Natural killer cell treated with Interleukin-12 subunit alpha and Interleukin-12 subunit beta and Interleukin-15 and Interleukin-18, amount 100 ng/mL, for 72 hours (primary cell): ENCODE measurements at regions not wholly inside any gene's neighbourhood (a gene's known extent, or its start where the extent isn't known, plus 50 kb on each side); places are given as distances from the start of the nearest gene placed in this dataset.
"Not testable (repeated sequence)": the region's sequence is repeated elsewhere in the genome, so short reads cannot be mapped to it uniquely, and the experiment has no call there.

Experiments used
- ATAC-seq, 2 donors: fragments of 150-1000 bp; cut with Tn5 transposase in 1 of 2; sonication (Bioruptor Pico), chemical (Tn5 transposase) in 1 of 2; 2 replicates each; pipeline ENCODE4 v1.10.0; 2021
- DNase-seq: peaks from one replicate; pipeline ENCODE4 v3.0.0; 2022; ENCODE audit warnings: low spot score
- H3K27ac Mint-ChIP-seq, 2 donors: 1 replicate in 1 of 2; 2 replicates in 1 of 2; pipeline ENCODE4 v1.8.0; 2022; ENCODE audit warnings: mixed read lengths in 2 of 2, mild to moderate bottlenecking in 1 of 2, moderate library complexity in 1 of 2
- H3K27me3 Mint-ChIP-seq, 2 donors: 1 replicate in 1 of 2; 2 replicates in 1 of 2; pipeline ENCODE4 v1.8.0; 2022; ENCODE audit warnings: mixed read lengths in 2 of 2
- H3K36me3 Mint-ChIP-seq: one replicate; pipeline ENCODE4 v1.8.0; 2022; ENCODE audit warnings: mixed read lengths
- H3K4me1 Mint-ChIP-seq, 2 donors: 1 replicate in 1 of 2; 2 replicates in 1 of 2; pipeline ENCODE4 v1.8.0; 2022; ENCODE audit warnings: low read depth in 2 of 2, mixed read lengths in 2 of 2, mild to moderate bottlenecking in 1 of 2
- H3K4me3 Mint-ChIP-seq: one replicate; pipeline ENCODE4 v1.8.0; 2022; ENCODE audit warnings: mixed read lengths
- H3K9me3 Mint-ChIP-seq: 2 replicates; pipeline ENCODE4 v1.8.0; 2022; ENCODE audit warnings: mixed read lengths

DNA sequence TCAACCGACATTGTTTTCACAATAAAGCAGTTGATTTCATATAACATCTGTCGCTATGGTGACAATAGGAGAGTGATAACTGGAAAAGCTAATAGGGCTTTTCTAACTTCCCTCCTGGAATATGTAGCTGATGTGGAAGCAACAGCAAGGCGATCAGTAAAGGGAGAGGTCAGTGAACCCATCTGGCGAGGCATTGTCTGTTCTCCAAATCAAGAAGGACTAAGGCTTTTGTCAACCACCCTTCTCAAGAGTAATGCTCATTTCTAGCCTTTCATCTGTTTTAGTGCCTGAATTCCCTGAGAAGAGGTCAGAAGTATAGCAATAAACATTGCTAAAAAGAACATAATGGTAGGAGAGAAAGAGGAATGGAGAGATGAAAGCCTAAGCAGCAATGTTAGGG is 201.3 kb downstream of the AKAP7 start:
- Mint-ChIP-seq H3K9me3 (no peaks in the 10 kb centered on the region), H3K27ac (no peak overlapping the region), H3K4me1 (peaks cover 0 to 2% of the 10 kb centered on the region in 2 donors), H3K4me3 (no peak overlapping the region), H3K36me3 (no peaks in the 10 kb centered on the region), H3K27me3 (no peaks in the 10 kb centered on the region)
- DNase-seq: no peak
- no peak for ATAC-seq

DNA sequence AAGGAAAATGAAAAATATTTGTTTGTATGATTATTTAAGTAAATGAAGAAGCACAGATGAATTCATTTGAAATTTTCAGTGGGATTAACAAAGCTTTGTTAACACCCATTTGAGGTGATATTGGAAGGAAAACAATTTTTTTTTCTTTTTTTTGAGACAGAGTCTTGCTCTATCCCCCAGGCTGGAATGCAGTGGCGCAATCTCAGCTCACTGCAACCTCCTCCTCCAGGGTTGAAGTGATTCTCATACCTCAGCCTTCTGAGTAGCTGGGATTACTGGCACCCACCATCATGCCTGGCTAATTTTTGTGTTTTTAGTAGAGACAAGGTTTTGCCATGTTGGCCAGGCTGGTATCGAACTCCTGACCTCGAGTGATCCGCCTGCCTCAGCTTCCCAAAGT is 211.6 kb downstream of the AKAP7 start:
- not testable (repeated sequence) for ATAC-seq, DNase-seq, H3K27ac Mint-ChIP-seq, H3K36me3 Mint-ChIP-seq, H3K4me1 Mint-ChIP-seq, H3K4me3 Mint-ChIP-seq, H3K27me3 Mint-ChIP-seq, H3K9me3 Mint-ChIP-seq

DNA sequence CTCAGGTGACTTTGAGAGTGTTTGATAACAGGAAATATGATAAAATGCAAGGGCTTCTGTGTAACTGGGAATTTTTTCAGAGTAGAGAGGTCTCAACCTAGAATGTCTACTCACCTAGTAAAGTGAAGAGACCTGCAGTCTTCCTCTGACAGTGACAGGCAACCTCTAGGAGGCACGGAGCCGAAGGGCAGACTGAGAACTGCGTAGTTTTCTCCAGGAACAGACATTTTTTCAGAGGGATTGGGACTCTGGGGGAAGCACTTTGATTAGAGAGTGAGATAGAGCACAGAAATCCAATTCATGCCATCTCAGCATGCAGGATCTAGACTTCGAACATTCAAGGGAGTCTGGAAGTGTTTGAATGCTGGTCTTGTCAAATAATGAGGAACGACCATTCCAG is 213.3 kb downstream of the AKAP7 start:
- Mint-ChIP-seq H3K27ac (no peak overlapping the region), H3K4me1 (no peaks in the 10 kb centered on the region), H3K36me3 (no peaks in the 10 kb centered on the region), H3K27me3 (no peaks in the 10 kb centered on the region), H3K4me3 (no peak overlapping the region), H3K9me3 (no peaks in the 10 kb centered on the region)
- no peak for ATAC-seq
- DNase-seq: no peak

DNA sequence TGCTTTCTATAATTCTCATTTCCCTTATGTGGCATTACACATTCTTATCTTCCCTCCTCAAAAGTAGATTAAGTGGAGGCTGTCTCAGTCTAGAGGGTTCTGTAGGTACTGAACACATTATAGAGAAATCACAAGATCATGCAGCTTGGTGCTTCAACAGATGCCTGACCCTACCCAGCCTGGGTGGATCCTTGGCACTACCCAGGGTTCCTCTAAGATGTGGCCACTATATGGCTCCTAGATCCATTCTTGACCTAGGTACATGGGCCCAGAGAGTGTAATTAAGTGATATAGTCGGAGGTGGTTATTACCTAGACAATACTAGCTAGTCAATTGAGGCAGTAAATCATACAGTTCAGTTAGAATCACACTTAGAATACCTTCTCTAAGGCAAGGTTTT is 213.9 kb downstream of the AKAP7 start:
- Mint-ChIP-seq H3K27me3 (no peaks in the 10 kb centered on the region), H3K36me3 (no peaks in the 10 kb centered on the region), H3K4me1 (no peaks in the 10 kb centered on the region), H3K4me3 (no peak overlapping the region), H3K27ac (no peak overlapping the region), H3K9me3 (no peaks in the 10 kb centered on the region)
- ATAC-seq (peak in 1 of 2 donors; percentile 52), DNase-seq (no peak)

DNA sequence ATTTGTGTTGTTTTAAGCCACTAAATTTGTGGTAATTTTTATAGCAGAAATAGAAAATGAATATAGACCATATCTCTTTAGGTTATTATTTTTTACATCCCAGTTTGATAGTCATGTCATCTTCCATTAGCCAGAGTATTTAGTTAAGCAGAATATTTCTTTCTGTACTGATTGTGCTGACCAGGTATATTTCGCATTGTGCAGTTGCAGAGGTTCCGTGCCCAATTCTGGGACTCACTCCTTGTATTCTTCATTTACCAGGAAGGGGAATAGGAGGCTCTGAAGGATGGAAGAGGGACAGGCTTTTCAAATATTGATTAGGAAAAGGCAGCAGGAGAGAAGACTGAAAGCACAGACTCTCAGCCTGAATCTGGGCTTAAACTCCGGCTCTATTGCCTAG is 217.8 kb downstream of the AKAP7 start:
- no peaks in the 10 kb centered on the region for H3K9me3 Mint-ChIP-seq
- H3K4me1 Mint-ChIP-seq: no peaks in the 10 kb centered on the region
- H3K4me3 Mint-ChIP-seq: no peak overlapping the region
- H3K27me3 Mint-ChIP-seq: no peaks in the 10 kb centered on the region
- no peaks in the 10 kb centered on the region for H3K36me3 Mint-ChIP-seq
- no peak overlapping the region for H3K27ac Mint-ChIP-seq
- DNase-seq (no peak), ATAC-seq (no peak)

DNA sequence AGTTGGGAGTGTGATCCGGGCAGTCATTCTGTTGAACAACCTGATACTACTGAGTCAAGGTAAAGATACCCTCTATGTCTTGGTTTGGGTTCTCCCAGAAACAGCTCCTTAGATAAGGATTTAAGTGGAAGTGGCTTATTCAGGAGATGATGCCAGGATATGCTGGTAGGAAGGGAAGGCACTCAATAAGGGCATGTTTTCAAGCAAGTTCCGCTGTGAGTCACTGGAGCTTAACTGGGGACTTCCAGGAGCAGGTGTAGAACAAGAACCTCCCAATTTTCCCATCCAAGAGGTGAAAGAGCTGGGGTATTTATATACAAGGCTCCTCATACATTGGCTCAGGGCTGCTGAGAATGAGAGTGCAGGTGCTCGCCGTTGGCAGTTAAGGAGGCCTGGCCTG is 218.6 kb downstream of the AKAP7 start:
- no peaks in the 10 kb centered on the region for H3K36me3 Mint-ChIP-seq
- H3K9me3 Mint-ChIP-seq: no peaks in the 10 kb centered on the region
- no peaks in the 10 kb centered on the region for H3K27me3 Mint-ChIP-seq
- H3K27ac Mint-ChIP-seq: no peak overlapping the region
- H3K4me1 Mint-ChIP-seq: no peaks in the 10 kb centered on the region
- no peak overlapping the region for H3K4me3 Mint-ChIP-seq
- ATAC-seq (no peak), DNase-seq (no peak)

DNA sequence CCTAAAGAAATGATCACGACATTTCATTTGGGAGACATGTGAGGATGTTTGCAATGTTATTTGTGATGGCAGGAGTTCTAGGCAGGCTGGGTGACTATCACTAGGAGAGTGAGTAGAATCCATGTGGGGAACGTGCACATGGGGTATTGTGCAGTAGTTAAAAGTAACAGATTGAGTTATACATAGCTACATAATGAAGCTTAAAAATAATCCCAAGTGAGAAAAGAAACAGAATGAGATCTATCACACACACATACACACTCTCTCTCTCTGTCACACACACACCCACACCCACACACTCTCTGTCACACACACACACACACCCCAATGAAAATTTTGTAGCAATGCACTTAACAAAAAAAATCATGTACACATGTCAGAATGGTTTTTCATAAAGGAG is 218.7 kb upstream of the ARG1 start:
- H3K4me3 Mint-ChIP-seq: no peak overlapping the region

DNA sequence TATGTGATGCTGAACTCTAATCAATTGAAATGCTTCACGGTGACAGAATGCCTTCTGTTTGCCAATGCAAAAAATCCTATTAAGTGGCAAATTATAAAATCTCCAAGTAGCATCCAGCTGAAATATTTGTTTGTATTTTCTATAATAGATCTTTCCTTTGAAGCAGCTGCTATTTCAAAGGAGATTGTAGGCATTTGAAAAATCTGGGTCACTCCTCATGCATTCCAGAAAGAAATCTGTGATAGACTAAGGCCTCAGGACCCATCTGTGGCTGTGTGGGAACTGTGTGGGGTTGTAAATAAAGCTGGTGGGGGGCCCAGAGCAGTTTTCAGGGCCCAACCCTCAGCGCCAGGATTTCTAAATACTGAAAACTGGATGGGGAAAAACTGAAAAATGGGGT is 216.9 kb upstream of the ARG1 start:
- Mint-ChIP-seq H3K9me3 (no peaks in the 10 kb centered on the region), H3K4me1 (no peaks in the 10 kb centered on the region), H3K27ac (no peak overlapping the region), H3K4me3 (no peak overlapping the region), H3K36me3 (no peaks in the 10 kb centered on the region), H3K27me3 (no peaks in the 10 kb centered on the region)
- no peak for ATAC-seq
- DNase-seq: no peak

More for the DNA sequence above, 218.7 kb upstream of the ARG1 start:
- Mint-ChIP-seq H3K36me3 (no peaks in the 10 kb centered on the region), H3K27me3 (no peaks in the 10 kb centered on the region), H3K27ac (no peak overlapping the region), H3K4me1 (no peaks in the 10 kb centered on the region), H3K9me3 (no peaks in the 10 kb centered on the region)
- ATAC-seq: no peak
- no peak for DNase-seq

DNA sequence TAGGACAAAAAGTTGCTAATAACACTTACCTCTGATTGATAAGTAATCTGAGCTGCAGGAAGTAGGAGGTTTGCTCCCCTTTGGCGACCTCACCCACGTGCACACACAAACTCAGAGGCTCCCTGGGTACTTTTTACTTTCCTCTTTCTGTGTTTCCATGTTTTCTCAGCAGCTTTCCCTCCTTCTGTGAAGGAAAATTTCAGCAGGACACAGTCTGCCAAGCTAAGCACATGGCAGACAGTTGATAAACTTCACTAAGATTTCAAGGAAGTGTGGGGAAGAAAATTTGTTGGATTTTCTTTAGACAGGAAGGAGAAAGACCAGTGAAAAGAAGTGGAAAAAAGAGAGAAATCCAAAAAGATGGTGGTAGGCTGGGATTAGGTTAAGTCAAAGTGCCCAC is 215.5 kb upstream of the ARG1 start:
- ATAC-seq (no peak), DNase-seq (no peak)
- H3K4me3 Mint-ChIP-seq: no peak overlapping the region

DNA sequence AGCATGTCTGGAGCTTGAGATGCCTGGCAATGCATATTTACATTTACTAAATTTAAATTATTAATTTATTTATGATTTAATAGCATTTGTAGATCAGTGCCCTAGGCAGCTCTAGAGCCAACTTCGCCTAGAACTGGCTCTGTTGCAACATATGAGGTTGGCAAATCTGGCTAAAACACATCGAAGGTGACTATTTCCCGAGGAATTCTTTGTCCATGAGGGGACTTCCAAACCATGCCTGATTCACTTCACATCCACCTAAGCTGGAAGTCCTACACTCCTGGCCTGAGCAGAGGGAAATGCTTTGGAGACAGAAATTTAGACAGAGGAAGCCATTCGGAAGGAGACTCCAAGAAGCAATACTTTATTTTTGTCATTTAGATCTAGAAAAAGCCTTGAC is 211.0 kb upstream of the ARG1 start:
- Mint-ChIP-seq H3K27ac (no peak overlapping the region), H3K4me3 (no peak overlapping the region), H3K4me1 (peaks cover 0 to 6% of the 10 kb centered on the region in 2 donors), H3K9me3 (no peaks in the 10 kb centered on the region), H3K36me3 (no peaks in the 10 kb centered on the region), H3K27me3 (peaks cover 0 to 6% of the 10 kb centered on the region in 2 donors)
- ATAC-seq: no peak
- no peak for DNase-seq

More for the DNA sequence above, 215.5 kb upstream of the ARG1 start:
- Mint-ChIP-seq H3K36me3 (no peaks in the 10 kb centered on the region), H3K9me3 (no peaks in the 10 kb centered on the region), H3K4me1 (no peaks in the 10 kb centered on the region), H3K27ac (no peak overlapping the region), H3K27me3 (no peaks in the 10 kb centered on the region)

DNA sequence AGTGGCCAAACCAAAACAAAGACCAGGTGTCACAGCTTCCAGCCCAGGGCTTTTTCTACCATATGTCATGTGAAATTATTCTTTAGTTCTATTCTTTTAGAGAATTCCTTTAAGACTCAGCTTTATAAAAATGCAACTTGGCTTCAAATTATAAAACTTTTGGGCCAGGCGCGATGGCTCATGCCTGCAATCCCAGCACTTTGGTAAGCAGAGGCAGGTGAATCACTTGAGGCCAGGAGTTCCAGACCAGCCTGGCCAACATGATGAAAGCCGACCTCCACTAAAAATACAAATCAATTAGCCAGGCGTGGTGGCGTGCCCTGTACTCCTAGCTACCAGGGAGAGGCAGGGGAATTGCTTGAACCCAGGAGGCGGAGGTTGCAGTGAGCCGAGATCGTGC is 210.3 kb upstream of the ARG1 start:
- Mint-ChIP-seq H3K9me3 (no peaks in the 10 kb centered on the region), H3K4me1 (peaks cover 0 to 6% of the 10 kb centered on the region in 2 donors), H3K4me3 (no peak overlapping the region), H3K36me3 (no peaks in the 10 kb centered on the region), H3K27me3 (peaks cover 0 to 6% of the 10 kb centered on the region in 2 donors), H3K27ac (no peak overlapping the region)
- ATAC-seq (no peak), DNase-seq (no peak)

DNA sequence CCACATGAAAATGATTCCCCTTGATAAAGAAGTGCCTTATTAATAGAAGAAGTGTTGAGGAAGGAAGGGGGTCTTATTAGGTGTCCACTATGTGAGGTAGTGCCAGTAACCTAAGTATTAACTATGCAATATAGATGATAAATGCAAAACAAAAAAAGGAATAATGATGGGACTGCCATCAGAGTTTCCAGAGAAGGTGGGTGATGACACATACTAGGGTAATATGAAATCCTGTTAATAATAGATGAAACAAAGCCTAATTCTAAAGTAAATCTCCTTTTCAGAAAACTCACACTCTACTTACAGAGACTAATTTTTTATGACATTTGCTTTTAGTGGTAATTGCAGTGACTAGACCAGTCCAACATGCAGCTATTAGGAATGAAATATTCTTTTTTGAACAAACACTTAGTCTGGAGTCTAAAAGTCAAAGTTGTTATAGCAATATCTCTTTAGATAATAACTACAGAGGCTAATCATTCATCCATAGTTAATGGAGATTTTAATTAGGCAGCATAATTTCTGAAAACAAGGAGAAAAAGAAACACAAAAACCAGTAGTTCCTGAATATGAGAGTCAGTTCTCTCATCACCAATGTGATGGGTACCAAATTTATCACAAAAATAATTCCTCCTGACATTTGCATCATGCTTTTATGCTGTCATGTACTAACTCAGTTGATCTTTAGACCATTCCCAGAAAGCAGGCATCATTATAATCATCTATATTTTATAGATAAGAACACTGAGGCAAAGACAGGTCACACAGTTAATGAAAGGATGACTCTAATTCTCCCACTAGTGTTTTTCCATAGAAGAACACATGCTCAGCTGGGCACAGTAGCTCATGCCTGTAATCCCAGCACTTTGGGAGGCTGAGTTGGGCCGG is 208.8 kb upstream of the ARG1 start:
- no peak for ATAC-seq
- Mint-ChIP-seq H3K27me3 (peaks cover 0 to 6% of the 10 kb centered on the region in 2 donors), H3K9me3 (no peaks in the 10 kb centered on the region), H3K4me3 (no peak overlapping the region), H3K36me3 (no peaks in the 10 kb centered on the region), H3K4me1 (peaks cover 0 to 6% of the 10 kb centered on the region in 2 donors), H3K27ac (no peak overlapping the region)
- no peak for DNase-seq

DNA sequence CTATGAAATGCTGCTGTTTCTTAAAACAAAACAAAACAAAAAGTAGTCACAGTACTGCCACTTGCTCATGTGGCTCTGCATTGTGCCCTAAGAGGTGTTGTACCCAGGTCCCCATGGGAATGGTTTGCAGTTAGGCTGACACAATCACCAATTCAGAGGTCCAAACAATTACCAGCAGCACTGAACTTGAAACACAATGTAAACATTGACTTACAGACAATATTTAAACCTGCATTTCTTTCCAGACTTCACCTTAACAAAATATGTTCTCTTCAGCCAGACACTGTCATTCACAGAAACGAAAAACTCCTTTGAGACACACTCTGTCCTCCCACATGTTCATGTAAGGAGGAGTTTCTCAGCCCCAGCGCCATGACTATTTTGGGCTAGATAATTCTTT is 206.8 kb upstream of the ARG1 start:
- H3K36me3 Mint-ChIP-seq: no peaks in the 10 kb centered on the region
- peaks cover 0 to 6% of the 10 kb centered on the region in 2 donors for H3K4me1 Mint-ChIP-seq
- peaks cover 0 to 6% of the 10 kb centered on the region in 2 donors for H3K27me3 Mint-ChIP-seq
- H3K4me3 Mint-ChIP-seq: no peak overlapping the region
- no peaks in the 10 kb centered on the region for H3K9me3 Mint-ChIP-seq
- H3K27ac Mint-ChIP-seq: no peak overlapping the region
- ATAC-seq: no peak
- DNase-seq: no peak

DNA sequence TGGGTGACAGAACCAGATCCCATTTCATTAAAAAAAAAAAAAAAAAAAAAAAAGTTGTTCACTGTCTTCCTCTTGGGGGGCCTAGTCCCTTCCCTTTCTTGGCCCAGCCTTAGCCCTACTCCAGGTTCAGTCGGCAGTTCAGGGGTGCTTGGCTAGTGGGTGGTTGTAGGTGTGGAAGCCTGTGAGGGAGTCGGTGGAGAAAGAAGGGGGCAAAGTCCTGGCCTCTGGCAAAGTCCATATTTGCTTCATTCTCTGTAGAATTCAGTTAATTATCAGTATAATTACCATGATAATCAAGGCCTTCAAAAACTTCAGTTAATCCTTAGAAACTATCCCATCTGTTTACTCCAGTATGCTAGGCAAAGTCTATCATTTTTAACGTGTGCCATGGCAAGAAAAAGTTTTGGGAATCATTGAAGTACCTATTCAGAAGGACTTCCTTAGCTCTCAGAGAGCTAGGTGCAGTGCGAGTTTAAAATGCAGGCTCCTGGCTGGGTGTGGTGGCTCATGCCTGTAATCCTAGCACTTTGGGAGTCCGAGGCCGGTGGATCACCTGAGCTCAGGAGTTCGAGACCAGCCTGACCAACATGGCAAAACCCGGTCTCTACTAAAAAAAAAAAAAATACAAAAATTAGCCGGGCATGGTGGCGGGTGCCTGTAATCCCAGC is 205.7 kb upstream of the ARG1 start:
- Mint-ChIP-seq H3K27ac (no peak overlapping the region), H3K36me3 (no peaks in the 10 kb centered on the region), H3K27me3 (peaks cover 0 to 6% of the 10 kb centered on the region in 2 donors), H3K4me3 (no peak overlapping the region), H3K4me1 (peaks cover 0 to 6% of the 10 kb centered on the region in 2 donors), H3K9me3 (no peaks in the 10 kb centered on the region)
- no peak for ATAC-seq
- no peak for DNase-seq
